Omental fat pad (tissue), 3 donors: ENCODE measurements at regions not wholly inside any gene's neighbourhood (a gene's known extent, or its start where the extent isn't known, plus 50 kb on each side); places are given as distances from the start of the nearest gene placed in this dataset.

Source experiments
- ATAC-seq: fragments of 150-250 bp; one replicate; pipeline ENCODE4 v1.9.1; 2016; ENCODE audit warnings: mild to moderate bottlenecking, moderate library complexity; ENCODE audit not compliant: low FRiP score
- DNase-seq: peaks from one replicate; pipeline ENCODE4 v3.0.0-alpha.2; 2019; ENCODE audit warnings: low spot score
- CTCF ChIP-seq, 3 donors: fragments of 450-650 bp; IDR thresholded peaks; one replicate each; pipeline ENCODE4 v1.5.1; 2016 to 2017; ENCODE audit warnings: antibody characterized with exemption in 3 of 3, mild to moderate bottlenecking in 3 of 3, moderate library complexity in 2 of 3

DNA sequence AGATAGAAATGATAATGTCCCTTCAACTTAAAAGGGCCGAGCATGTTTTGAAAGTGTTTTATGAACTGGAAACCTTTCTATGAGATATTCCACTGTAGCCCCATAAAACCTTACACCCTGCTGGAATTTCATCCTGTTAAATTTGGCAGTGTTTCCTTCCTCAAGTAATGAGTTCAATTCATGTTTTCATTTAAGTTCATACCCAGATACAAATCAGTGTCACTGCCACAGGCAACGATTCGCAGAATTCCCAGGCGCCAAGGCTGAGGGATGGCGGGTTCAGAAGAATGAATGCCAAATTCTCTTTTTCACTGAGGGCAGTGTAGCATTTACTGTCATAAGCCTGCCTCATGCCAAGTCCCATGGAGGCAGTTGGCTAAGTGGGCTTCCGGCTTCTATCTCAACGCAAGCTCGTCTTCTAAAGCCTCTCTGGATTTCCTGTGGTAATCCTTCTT, 511.8 kb upstream of the ID4 start:
- ATAC-seq = no peak
- no peak for DNase-seq
- TF ChIP-seq CTCF (IDR thresholded peaks at IDR 0.05) = no peak

- DNase-seq (no peak), ATAC-seq (peak; percentile 13)
- TF ChIP-seq CTCF (IDR thresholded peaks at IDR 0.05) = no peak
These were observed 509.9 kb upstream of the ID4 start for GRCh38 chr6:19327241-19327640.

- ATAC-seq (no peak), DNase-seq (no peak)
- TF ChIP-seq CTCF (IDR thresholded peaks at IDR 0.05) = no peak
These were observed 509.5 kb upstream of the ID4 start for GRCh38 chr6:19327661-19328060.

DNA sequence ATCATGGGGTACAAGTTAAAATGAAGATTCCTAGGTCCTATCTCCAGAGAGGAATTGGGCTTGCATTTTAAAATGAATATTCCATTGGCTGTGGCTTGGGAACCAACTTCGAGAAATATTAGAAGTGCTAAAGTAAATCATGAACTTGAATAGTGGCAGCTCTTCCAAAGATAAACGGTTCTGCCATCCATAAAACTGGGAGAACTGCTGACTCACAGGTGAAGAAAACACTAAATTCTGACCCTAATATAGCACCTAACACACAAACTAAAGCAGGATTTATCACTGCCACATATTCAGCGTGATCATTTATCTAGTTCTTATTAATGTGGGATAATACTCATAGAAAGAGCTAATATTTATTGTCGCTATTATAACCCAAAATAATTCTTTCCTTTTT, 508.1 kb upstream of the ID4 start:
- TF ChIP-seq CTCF (IDR thresholded peaks at IDR 0.05) = no peak
- DNase-seq (no peak), ATAC-seq (no peak)

DNA sequence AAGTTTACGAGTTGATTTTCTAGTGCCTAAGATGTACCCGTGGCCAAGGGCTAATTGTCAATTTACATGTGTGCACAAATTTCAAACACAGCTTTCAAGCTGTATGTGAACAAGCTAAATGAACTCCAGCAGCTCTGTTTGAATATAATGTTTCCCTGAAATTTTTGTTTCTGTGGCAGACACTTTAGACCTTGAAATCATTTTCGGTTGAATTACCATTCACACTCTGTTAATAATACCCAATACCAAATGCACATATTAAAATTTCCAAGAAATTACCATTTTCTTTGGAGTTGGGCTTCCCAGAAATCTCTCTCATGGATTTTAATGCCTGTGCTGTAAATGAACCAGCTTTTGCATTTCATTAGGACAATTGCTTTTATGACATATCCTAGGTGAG, 506.1 kb upstream of the ID4 start:
- ATAC-seq (no peak), DNase-seq (no peak)
- no peak for TF ChIP-seq CTCF (IDR thresholded peaks at IDR 0.05)

GRCh38 chr6:19332806-19333460, 504.2 kb upstream of the ID4 start:
- ATAC-seq (no peak), DNase-seq (no peak)
- no peak for TF ChIP-seq CTCF (IDR thresholded peaks at IDR 0.05)

- TF ChIP-seq CTCF (IDR thresholded peaks at IDR 0.05) = no peak
- DNase-seq (no peak), ATAC-seq (no peak)
These were observed 503.2 kb upstream of the ID4 start for GRCh38 chr6:19333936-19334335.
